ENCODE measurements at regions not wholly inside any gene's neighbourhood (a gene's known extent, or its start where the extent isn't known, plus 50 kb on each side); places are given as distances from the start of the nearest gene placed in this dataset.

GRCh38 chr6:140897804-140898573, 1234.7 kb upstream of the GJE1 start:
- Histone ChIP-seq H3K9me3 (replicated peaks; ENCODE audit: low read length) (peaks cover 3% of the 10 kb centered on the region), H3K27me3 (ENCODE audit: control insufficient read depth, insufficient read depth, low read length) (no peaks in the 10 kb centered on the region), H3K4me3 (ENCODE audit: low read length) (no peak overlapping the region), H3K9ac (ENCODE audit: low read depth, low read length) (no peak overlapping the region), H3K4me2 (ENCODE audit: low read length) (peak overlapping the region; percentile 23), H3K4me1 (ENCODE audit: control insufficient read depth, insufficient read depth, low read length) (peaks cover 8% of the 10 kb centered on the region), H3K36me3 (ENCODE audit: insufficient read depth, low read length) (peaks cover 5% of the 10 kb centered on the region)

- Histone ChIP-seq H3K9ac (ENCODE audit: low read depth, low read length) (no peak overlapping the region), H3K4me1 (ENCODE audit: control insufficient read depth, insufficient read depth, low read length) (peaks cover 8% of the 10 kb centered on the region), H3K4me3 (ENCODE audit: low read length) (no peak overlapping the region), H3K4me2 (ENCODE audit: low read length) (peak overlapping the region; percentile 10), H3K9me3 (replicated peaks; ENCODE audit: low read length) (peaks cover 3% of the 10 kb centered on the region), H3K27me3 (ENCODE audit: control insufficient read depth, insufficient read depth, low read length) (no peaks in the 10 kb centered on the region), H3K36me3 (ENCODE audit: insufficient read depth, low read length) (peaks cover 5% of the 10 kb centered on the region)
These were observed 1235.4 kb upstream of the GJE1 start for GRCh38 chr6:140897349-140897748.

- Histone ChIP-seq H3K4me2 (ENCODE audit: low read length) (no peak overlapping the region), H3K4me3 (ENCODE audit: low read length) (no peak overlapping the region), H3K27me3 (ENCODE audit: control insufficient read depth, insufficient read depth, low read length) (no peaks in the 10 kb centered on the region)
These were observed 1239.3 kb upstream of the GJE1 start for GRCh38 chr6:140893432-140893831.

GRCh38 chr6:140879946-140880345, 1252.8 kb upstream of the GJE1 start:
- H3K9me3 ChIP-seq (replicated peaks; ENCODE audit: low read length) = no peaks in the 10 kb centered on the region
- no peaks in the 10 kb centered on the region for H3K36me3 ChIP-seq (ENCODE audit: insufficient read depth, low read length)
- peaks cover 12% of the 10 kb centered on the region for H3K4me1 ChIP-seq (ENCODE audit: control insufficient read depth, insufficient read depth, low read length)
- H3K9ac ChIP-seq (ENCODE audit: low read depth, low read length) = peak overlapping the region; percentile 6
- H3K4me3 ChIP-seq (ENCODE audit: low read length) = no peak overlapping the region
- H3K27me3 ChIP-seq (ENCODE audit: control insufficient read depth, insufficient read depth, low read length) = no peaks in the 10 kb centered on the region
- no peak overlapping the region for H3K4me2 ChIP-seq (ENCODE audit: low read length)

More at GRCh38 chr6:140893432-140893831, 1239.3 kb upstream of the GJE1 start:
- Histone ChIP-seq H3K9me3 (replicated peaks; ENCODE audit: low read length) (no peaks in the 10 kb centered on the region), H3K4me1 (ENCODE audit: control insufficient read depth, insufficient read depth, low read length) (peaks cover 2% of the 10 kb centered on the region), H3K9ac (ENCODE audit: low read depth, low read length) (no peak overlapping the region), H3K36me3 (ENCODE audit: insufficient read depth, low read length) (peaks cover 5% of the 10 kb centered on the region)

GRCh38 chr6:140874066-140874465, 1258.7 kb upstream of the GJE1 start:
- Histone ChIP-seq H3K4me2 (ENCODE audit: low read length) (no peak overlapping the region), H3K9me3 (replicated peaks; ENCODE audit: low read length) (no peaks in the 10 kb centered on the region), H3K4me1 (ENCODE audit: control insufficient read depth, insufficient read depth, low read length) (peaks cover 6% of the 10 kb centered on the region), H3K9ac (ENCODE audit: low read depth, low read length) (no peak overlapping the region), H3K4me3 (ENCODE audit: low read length) (no peak overlapping the region), H3K27me3 (ENCODE audit: control insufficient read depth, insufficient read depth, low read length) (no peaks in the 10 kb centered on the region), H3K36me3 (ENCODE audit: insufficient read depth, low read length) (no peaks in the 10 kb centered on the region)

GRCh38 chr6:140872885-140873284, 1259.8 kb upstream of the GJE1 start:
- H3K9ac ChIP-seq (ENCODE audit: low read depth, low read length) = no peak overlapping the region
- H3K36me3 ChIP-seq (ENCODE audit: insufficient read depth, low read length) = no peaks in the 10 kb centered on the region
- H3K4me3 ChIP-seq (ENCODE audit: low read length) = no peak overlapping the region

GRCh38 chr6:140871911-140872310, 1260.8 kb upstream of the GJE1 start:
- Histone ChIP-seq H3K4me1 (ENCODE audit: control insufficient read depth, insufficient read depth, low read length) (peaks cover 6% of the 10 kb centered on the region), H3K4me3 (ENCODE audit: low read length) (no peak overlapping the region), H3K9me3 (replicated peaks; ENCODE audit: low read length) (no peaks in the 10 kb centered on the region), H3K27me3 (ENCODE audit: control insufficient read depth, insufficient read depth, low read length) (no peaks in the 10 kb centered on the region), H3K4me2 (ENCODE audit: low read length) (no peak overlapping the region), H3K9ac (ENCODE audit: low read depth, low read length) (no peak overlapping the region), H3K36me3 (ENCODE audit: insufficient read depth, low read length) (no peaks in the 10 kb centered on the region)

More at GRCh38 chr6:140872885-140873284, 1259.8 kb upstream of the GJE1 start:
- peaks cover 6% of the 10 kb centered on the region for H3K4me1 ChIP-seq (ENCODE audit: control insufficient read depth, insufficient read depth, low read length)
- no peak overlapping the region for H3K4me2 ChIP-seq (ENCODE audit: low read length)
- no peaks in the 10 kb centered on the region for H3K9me3 ChIP-seq (replicated peaks; ENCODE audit: low read length)
- no peaks in the 10 kb centered on the region for H3K27me3 ChIP-seq (ENCODE audit: control insufficient read depth, insufficient read depth, low read length)

- Histone ChIP-seq H3K4me2 (ENCODE audit: low read length) (no peak overlapping the region), H3K9ac (ENCODE audit: low read depth, low read length) (no peak overlapping the region), H3K36me3 (ENCODE audit: insufficient read depth, low read length) (no peaks in the 10 kb centered on the region), H3K4me3 (ENCODE audit: low read length) (no peak overlapping the region), H3K4me1 (ENCODE audit: control insufficient read depth, insufficient read depth, low read length) (peaks cover 3% of the 10 kb centered on the region), H3K27me3 (ENCODE audit: control insufficient read depth, insufficient read depth, low read length) (no peaks in the 10 kb centered on the region), H3K9me3 (replicated peaks; ENCODE audit: low read length) (no peaks in the 10 kb centered on the region)
These were observed 1265.4 kb upstream of the GJE1 start for GRCh38 chr6:140867336-140867735.

- no peaks in the 10 kb centered on the region for H3K9me3 ChIP-seq (replicated peaks; ENCODE audit: low read length)
- H3K4me2 ChIP-seq (ENCODE audit: low read length) = peak overlapping the region; percentile 53
- no peaks in the 10 kb centered on the region for H3K27me3 ChIP-seq (ENCODE audit: control insufficient read depth, insufficient read depth, low read length)
- H3K4me3 ChIP-seq (ENCODE audit: low read length) = peak overlapping the region; percentile 25
- no peaks in the 10 kb centered on the region for H3K36me3 ChIP-seq (ENCODE audit: insufficient read depth, low read length)
- peaks cover 39% of the 10 kb centered on the region for H3K4me1 ChIP-seq (ENCODE audit: control insufficient read depth, insufficient read depth, low read length)
- H3K9ac ChIP-seq (ENCODE audit: low read depth, low read length) = peak overlapping the region; percentile 67
These were observed 1274.2 kb upstream of the GJE1 start for GRCh38 chr6:140858381-140858971.

GRCh38 chr6:140857739-140858380, 1274.9 kb upstream of the GJE1 start:
- H3K9me3 ChIP-seq (replicated peaks; ENCODE audit: low read length) = no peaks in the 10 kb centered on the region
- H3K4me2 ChIP-seq (ENCODE audit: low read length) = peak overlapping the region; percentile 53
- H3K4me3 ChIP-seq (ENCODE audit: low read length) = peak overlapping the region; percentile 25
- peak overlapping the region; percentile 67 for H3K9ac ChIP-seq (ENCODE audit: low read depth, low read length)
- no peaks in the 10 kb centered on the region for H3K36me3 ChIP-seq (ENCODE audit: insufficient read depth, low read length)
- peaks cover 39% of the 10 kb centered on the region for H3K4me1 ChIP-seq (ENCODE audit: control insufficient read depth, insufficient read depth, low read length)
- no peaks in the 10 kb centered on the region for H3K27me3 ChIP-seq (ENCODE audit: control insufficient read depth, insufficient read depth, low read length)

GRCh38 chr6:140855520-140855919, 1277.2 kb upstream of the GJE1 start:
- no peak overlapping the region for H3K4me2 ChIP-seq (ENCODE audit: low read length)
- H3K36me3 ChIP-seq (ENCODE audit: insufficient read depth, low read length) = no peaks in the 10 kb centered on the region
- H3K9me3 ChIP-seq (replicated peaks; ENCODE audit: low read length) = no peaks in the 10 kb centered on the region
- peaks cover 46% of the 10 kb centered on the region for H3K4me1 ChIP-seq (ENCODE audit: control insufficient read depth, insufficient read depth, low read length)
- no peak overlapping the region for H3K9ac ChIP-seq (ENCODE audit: low read depth, low read length)
- no peaks in the 10 kb centered on the region for H3K27me3 ChIP-seq (ENCODE audit: control insufficient read depth, insufficient read depth, low read length)
- no peak overlapping the region for H3K4me3 ChIP-seq (ENCODE audit: low read length)

Measured in skeletal muscle satellite cell (primary cell).